HepG2 (cell line): ENCODE measurements at regions not wholly inside any gene's neighbourhood (a gene's known extent, or its start where the extent isn't known, plus 50 kb on each side); places are given as distances from the start of the nearest gene placed in this dataset.

Source experiments
- ATAC-seq: fragments of 200-7000 bp; cut with Tn5 transposase; 3 replicates; pipeline ENCODE4 v1.9.1; 2020; ENCODE audit warnings: mild to moderate bottlenecking, moderate library complexity
- BruUV-seq: library from RNA; stranded (reverse); fragments of 400-500 nt; replicated peaks from 2 replicates; lab custom pipeline; 2021; lab: Mats Ljungman, UMichigan
- CTCF ChIA-PET: fragments of 300-600 bp; formaldehyde crosslinking; extraction: SDS; loops from one replicate; lab custom pipeline; 2021; ENCODE audit warnings: low total read pairs, inconsistent platforms, low intra/inter-chr PET ratio; lab: Yijun Ruan, JAX
- POLR2A ChIA-PET: fragments of 350-600 bp; sonication (Branson Sonifier 250); formaldehyde crosslinking; loops from one replicate; lab custom pipeline; 2020; ENCODE audit warnings: antibody characterized with exemption, inconsistent platforms; lab: Yijun Ruan, JAX
- DNase-seq: peaks from one replicate; pipeline ENCODE4 v3.0.0-alpha.2; 2015; ENCODE audit warnings: low spot score
- FAIRE-seq: peaks from 3 replicates; lab custom pipeline; 2011; peaks lifted over from hg19 to GRCh38; lab: Jason Lieb, UNC
- H2AFZ ChIP-seq: one replicate; pipeline ENCODE4 v1.6.1; 2011; ENCODE audit warnings: low read length, inconsistent platforms
- H3K27ac ChIP-seq: fragments of 300-600 bp; 3 replicates; pipeline ENCODE4 v1.8.0; 2011; ENCODE audit warnings: mixed run types, mild to moderate bottlenecking, mixed read lengths, low read length, inconsistent platforms; ENCODE audit not compliant: insufficient read depth; ENCODE audit errors: extremely low read length
- H3K27me3 ChIP-seq, 2 experiments: fragments of 200-600 bp in 1 of 2; 2 replicates in 1 of 2; 3 replicates in 1 of 2; pipeline versions ENCODE4 v1.6.0 to v1.8.0; 2011; ENCODE audit warnings: low read length in 2 of 2, mild to moderate bottlenecking in 2 of 2, moderate library complexity in 2 of 2, inconsistent platforms in 1 of 2; ENCODE audit not compliant: insufficient read depth in 2 of 2, control insufficient read depth in 1 of 2
- H3K36me3 ChIP-seq, 2 experiments: fragments of 200-600 bp in 1 of 2; replicated peaks in 1 of 2; 2 replicates in 1 of 2; 3 replicates in 1 of 2; pipeline versions ENCODE4 v1.5.1 to v1.8.0; 2011; ENCODE audit warnings: low read length in 2 of 2, inconsistent platforms in 1 of 2; ENCODE audit not compliant: insufficient read depth in 2 of 2, control insufficient read depth in 1 of 2
- H3K4me1 ChIP-seq: 2 replicates; pipeline ENCODE4 v1.5.1; 2012; ENCODE audit warnings: low read length, inconsistent platforms; ENCODE audit not compliant: insufficient read depth
- H3K4me2 ChIP-seq: 2 replicates; pipeline ENCODE4 v1.6.0; 2011; ENCODE audit warnings: low read depth, low read length, inconsistent platforms
- H3K4me3 ChIP-seq, 3 experiments: fragments of 200-600 bp in 1 of 3; sonication (generic), shearing (Covaris generic) in 1 of 3; replicated peaks in 1 of 3; 2 replicates each; pipeline ENCODE4 v1.5.1; 2011 to 2016; ENCODE audit warnings: low read length in 3 of 3, inconsistent platforms in 2 of 3, low read depth in 2 of 3, mild to moderate bottlenecking in 2 of 3, control low read depth in 1 of 3, mixed read lengths in 1 of 3; ENCODE audit not compliant: insufficient read depth in 1 of 3
- H3K79me2 ChIP-seq: one replicate; pipeline ENCODE4 v1.6.1; 2011; ENCODE audit warnings: low read length, inconsistent platforms; ENCODE audit not compliant: insufficient read depth
- H3K9ac ChIP-seq: 2 replicates; pipeline ENCODE4 v1.6.0; 2011; ENCODE audit warnings: mild to moderate bottlenecking, low read depth, low read length, inconsistent platforms; ENCODE audit not compliant: insufficient read depth
- H3K9me3 ChIP-seq: 2 replicates; pipeline ENCODE4 v1.5.1; 2012; ENCODE audit warnings: mild to moderate bottlenecking, low read length
- H4K20me1 ChIP-seq: 2 replicates; pipeline ENCODE4 v1.6.0; 2011; ENCODE audit warnings: inconsistent platforms, mild to moderate bottlenecking, low read length, moderate library complexity; ENCODE audit not compliant: insufficient read depth
- ARID5B ChIP-seq: IDR thresholded peaks from 2 replicates; pipeline ENCODE4 v1.4.0; 2020; ENCODE audit warnings: mild to moderate bottlenecking, missing genetic modification reagents
- DNMT3B ChIP-seq: conservative IDR thresholded peaks from 2 replicates; pipeline ENCODE4 v1.6.1; 2016; ENCODE audit warnings: missing biosample characterization, control low read depth
- HBP1 ChIP-seq: IDR thresholded peaks from 2 replicates; pipeline ENCODE4 v1.6.1; 2016; ENCODE audit warnings: low read depth, control low read depth
- KLF9 ChIP-seq: IDR thresholded peaks from 2 replicates; pipeline ENCODE4 v1.6.1; 2016; ENCODE audit warnings: low read depth
- MAZ ChIP-seq, 2 experiments: sonication (generic) in 1 of 2; formaldehyde crosslinking in 1 of 2; IDR thresholded peaks; 2 replicates each; pipeline versions ENCODE4 v1.5.0 to v1.6.1; 2012 to 2020; ENCODE audit warnings: low read depth in 2 of 2, mild to moderate bottlenecking in 2 of 2, borderline replicate concordance in 1 of 2, improper control_type of control experiment in 1 of 2, low read length in 1 of 2, missing genetic modification reagents in 1 of 2, moderate library complexity in 1 of 2
- RBM39 ChIP-seq: fragments of 200-400 bp; formaldehyde crosslinking; IDR thresholded peaks from one replicate; pipeline ENCODE4 v1.6.1; 2018; ENCODE audit warnings: antibody characterized with exemption, mild to moderate bottlenecking, low read depth, low read length; ENCODE audit not compliant: poor library complexity, severe bottlenecking
- ZBTB49 ChIP-seq: sonication (generic); formaldehyde crosslinking; IDR thresholded peaks from 2 replicates; pipeline ENCODE4 v1.4.0; 2020; ENCODE audit warnings: missing genetic modification reagents, borderline replicate concordance
- ZNF160 ChIP-seq: sonication (generic); formaldehyde crosslinking; IDR thresholded peaks from 2 replicates; pipeline ENCODE4 v1.8.0; 2022; ENCODE audit warnings: mild to moderate bottlenecking, inconsistent platforms, missing genetic modification reagents
- ZNF350 ChIP-seq: sonication (generic); formaldehyde crosslinking; IDR thresholded peaks from 2 replicates; pipeline ENCODE4 v1.4.0; 2020; ENCODE audit warnings: mild to moderate bottlenecking, low read depth, missing genetic modification reagents, borderline replicate concordance
- ZNF775 ChIP-seq: sonication (generic); formaldehyde crosslinking; IDR thresholded peaks from 2 replicates; pipeline ENCODE4 v1.4.0; 2020; ENCODE audit warnings: missing genetic modification reagents, mild to moderate bottlenecking, moderate library complexity, borderline replicate concordance
- ZNF816 ChIP-seq: sonication (generic); formaldehyde crosslinking; IDR thresholded peaks from 2 replicates; pipeline ENCODE4 v1.8.0; 2022; ENCODE audit warnings: missing genetic modification reagents, mild to moderate bottlenecking, borderline replicate concordance
- ZNF841 ChIP-seq: sonication (generic); formaldehyde crosslinking; IDR thresholded peaks from 2 replicates; pipeline ENCODE4 v1.8.1; 2023; ENCODE audit warnings: missing genetic modification reagents, borderline replicate concordance
- WGBS: methylation state at CpG from one replicate; pipeline ENCODE4 v1.1.6; 2017; ENCODE audit warnings: low lambda C conversion rate; 5-methylcytosine and 5-hydroxymethylcytosine counted together
- in situ Hi-C: cut with HindIII; loops from 2 replicates; pipeline ENCODE4 v1.10.0; 2017; ENCODE audit warnings: low pct_unique_long_range_greater_than_20kb; ENCODE audit not compliant: extremely low pct_ligation_motif_present
- intact Hi-C: fragments of 100-400 bp; cut with micrococcal nuclease; formaldehyde crosslinking; loops from one replicate; pipeline ENCODE4 v1.10.0; 2022; ENCODE audit not compliant: unreplicated experiment

- H3K4me2 ChIP-seq, result no peak overlapping the region
- POLR2A ChIA-PET, result no interaction called here
- no peak overlapping the region for H3K4me3 ChIP-seq
- no peak overlapping the region for H3K9ac ChIP-seq
- FAIRE-seq, result no peak
- no peaks in the 10 kb centered on the region for H3K4me1 ChIP-seq
- no peaks in the 10 kb centered on the region for H3K36me3 ChIP-seq
- H4K20me1 ChIP-seq, result no peaks in the 10 kb centered on the region
- no peaks in the 10 kb centered on the region for H3K9me3 ChIP-seq
- no peak for DNase-seq
- CTCF ChIA-PET, result no interaction called here
- intact Hi-C loops (no loop called here), in situ Hi-C loops (no loop called here)
- no peak for ATAC-seq
- no TSS peak for BruUV-seq
- TF ChIP-seq ARID5B (CRISPR knock-in tag) (no peak), HBP1 (CRISPR knock-in tag) (no peak), ZNF350 (CRISPR knock-in tag) (no peak), ZBTB49 (CRISPR knock-in tag) (no peak), ZNF775 (no peak), KLF9 (CRISPR knock-in tag) (no peak), RBM39 (no peak), DNMT3B (no peak), ZNF841 (no peak), ZNF816 (CRISPR knock-in tag) (no peak), ZNF160 (CRISPR knock-in tag) (no peak), MAZ (IDR thresholded peaks at IDR 0.05; ENCODE audit: borderline replicate concordance, low read depth, low read length) (no peak), MAZ (CRISPR knock-in tag; IDR thresholded peaks at IDR 0.05; ENCODE audit: low read depth) (no peak)
- no peak overlapping the region for H2AFZ ChIP-seq
- no peak overlapping the region for H3K27ac ChIP-seq
- H3K27me3 ChIP-seq, result no peaks in the 10 kb centered on the region
- 20% methylated on average over 1 of the region's 2 CpGs for WGBS
- H3K79me2 ChIP-seq, result no peaks in the 10 kb centered on the region
Observed at GRCh38 chrX:124917011-124917410, 402.7 kb upstream of the TEX13C start.
